HEK293T (cell line): ENCODE measurements at regions not wholly inside any gene's neighbourhood (a gene's known extent, or its start where the extent isn't known, plus 50 kb on each side); places are given as distances from the start of the nearest gene placed in this dataset.

Experiments used
- CTCF ChIA-PET: fragments of 350-600 bp; formaldehyde crosslinking; extraction: SDS; loops from one replicate; lab custom pipeline; 2021; ENCODE audit warnings: antibody characterized with exemption, inconsistent platforms; lab: Yijun Ruan, JAX
- POLR2A ChIA-PET: fragments of 350-600 bp; formaldehyde crosslinking; extraction: SDS; loops from one replicate; lab custom pipeline; 2020; ENCODE audit warnings: antibody characterized with exemption, inconsistent platforms; lab: Yijun Ruan, JAX
- DNase-seq: peaks from one replicate; pipeline ENCODE4 v3.0.0; 2012; ENCODE audit warnings: mixed read lengths; ENCODE audit errors: extremely low spot score
- ARNT ChIP-seq: fragments of 450-650 bp; IDR thresholded peaks from 2 replicates; pipeline ENCODE4 v1.6.1; 2017; ENCODE audit warnings: mild to moderate bottlenecking
- BHLHE40 ChIP-seq: fragments of 450-650 bp; IDR thresholded peaks from 2 replicates; pipeline ENCODE4 v1.6.1; 2016; ENCODE audit warnings: mild to moderate bottlenecking, moderate library complexity, borderline replicate concordance
- CTBP1 ChIP-seq: fragments of 450-650 bp; IDR thresholded peaks from 2 replicates; pipeline ENCODE4 v1.6.1; 2016; ENCODE audit warnings: borderline replicate concordance
- ELF4 ChIP-seq: fragments of 450-650 bp; IDR thresholded peaks from 2 replicates; pipeline ENCODE4 v1.6.1; 2017; ENCODE audit warnings: antibody characterized with exemption
- FOXA1 ChIP-seq: fragments of 450-650 bp; IDR thresholded peaks from 2 replicates; pipeline ENCODE4 v1.6.1; 2016; ENCODE audit warnings: mild to moderate bottlenecking
- FOXK2 ChIP-seq: fragments of 450-650 bp; IDR thresholded peaks from 2 replicates; pipeline ENCODE4 v1.6.1; 2016; ENCODE audit warnings: mild to moderate bottlenecking
- FOXM1 ChIP-seq: fragments of 450-650 bp; IDR thresholded peaks from 2 replicates; pipeline ENCODE4 v1.6.1; 2017; ENCODE audit warnings: mild to moderate bottlenecking, borderline replicate concordance
- HDGF ChIP-seq: fragments of 450-650 bp; IDR thresholded peaks from 2 replicates; pipeline ENCODE4 v1.6.1; 2017; ENCODE audit warnings: antibody characterized with exemption, borderline replicate concordance
- L3MBTL2 ChIP-seq: fragments of 450-650 bp; conservative IDR thresholded peaks from 2 replicates; pipeline ENCODE4 v1.6.1; 2016; ENCODE audit warnings: mild to moderate bottlenecking
- LEF1 ChIP-seq: fragments of 450-650 bp; IDR thresholded peaks from 2 replicates; pipeline ENCODE4 v1.6.1; 2017; ENCODE audit warnings: mild to moderate bottlenecking, borderline replicate concordance
- NFRKB ChIP-seq: fragments of 450-650 bp; IDR thresholded peaks from 2 replicates; pipeline ENCODE4 v1.6.1; 2016; ENCODE audit warnings: mild to moderate bottlenecking, moderate library complexity
- SP1 ChIP-seq: fragments of 450-650 bp; IDR thresholded peaks from 2 replicates; pipeline ENCODE4 v1.6.1; 2017
- SUZ12 ChIP-seq: fragments of 450-650 bp; IDR thresholded peaks from 2 replicates; pipeline ENCODE4 v1.6.1; 2016; ENCODE audit warnings: mild to moderate bottlenecking
- TARDBP ChIP-seq: fragments of 450-650 bp; IDR thresholded peaks from 2 replicates; pipeline ENCODE4 v1.6.1; 2016
- ZNF384 ChIP-seq: fragments of 450-650 bp; IDR thresholded peaks from 2 replicates; pipeline ENCODE4 v1.6.1; 2016
- TF ChIP-seq, protein P1 (sequence below): fragments of 450-650 bp; IDR thresholded peaks from 2 replicates; pipeline ENCODE4 v1.6.1; 2016

DNA sequence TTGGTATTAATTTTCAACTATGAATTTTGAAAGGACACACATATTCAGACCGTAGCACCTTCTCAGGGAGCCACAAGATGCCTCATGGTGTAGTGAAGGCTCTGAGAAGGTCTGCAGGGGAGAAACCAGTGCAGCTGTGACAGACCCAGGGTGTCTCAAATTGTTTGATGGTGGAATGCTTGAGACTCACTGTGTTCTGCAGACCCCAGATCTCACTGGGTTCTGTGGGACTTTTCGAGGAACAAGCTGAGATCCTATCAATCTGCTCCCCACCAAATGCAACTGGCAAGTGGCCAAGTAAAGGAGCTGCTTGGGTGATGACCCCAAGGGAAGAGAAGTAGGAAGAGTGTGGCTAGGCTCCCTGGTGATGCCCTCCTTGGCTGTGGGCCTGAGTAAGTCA lies 130.5 kb upstream of the UNC5B start:
- POLR2A ChIA-PET = no interaction called here
- no peak for DNase-seq
- CTCF ChIA-PET = no interaction called here

DNA sequence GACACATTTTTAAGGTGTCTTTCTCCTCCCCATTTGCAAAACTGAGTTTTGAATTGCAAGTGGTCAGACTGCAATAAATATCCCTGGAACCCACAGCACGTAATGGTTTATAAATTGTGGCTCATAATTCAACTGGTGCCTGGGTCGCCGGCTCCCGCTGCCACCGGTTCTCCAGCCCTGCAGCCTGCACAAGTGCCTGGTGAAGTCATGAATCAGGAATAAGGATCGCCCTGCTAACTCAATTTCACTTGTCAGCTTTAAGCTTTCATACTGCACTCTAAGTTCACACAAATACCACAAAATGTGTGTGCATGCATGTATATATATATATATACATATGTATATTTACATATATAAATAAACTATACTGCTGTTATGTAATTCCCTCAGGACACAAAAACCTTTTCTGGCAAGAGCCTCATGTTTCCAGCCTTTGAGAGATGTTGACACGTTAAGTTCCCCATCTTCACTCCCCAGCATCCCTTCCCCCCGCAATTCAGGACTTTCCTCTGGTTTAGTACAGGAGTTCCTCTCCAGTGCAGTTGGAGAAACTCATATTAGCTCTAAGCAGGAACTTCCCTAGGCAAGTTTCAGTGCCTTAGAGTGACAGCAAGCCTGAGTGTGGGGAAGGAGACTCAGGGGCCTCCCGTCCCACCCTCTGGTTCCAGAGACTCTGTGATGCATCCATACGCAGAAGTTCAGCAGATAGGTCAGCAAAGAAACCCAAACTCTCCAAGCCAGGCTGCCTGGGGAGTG lies 129.2 kb upstream of the UNC5B start:
- ChIA-PET CTCF (no interaction called here), POLR2A (no interaction called here)
- DNase-seq = no peak
- TF ChIP-seq ZNF384 (no peak), L3MBTL2 (no peak), FOXA1 (no peak), LEF1 (no peak), SUZ12 (no peak), SP1 (no peak), ARNT (no peak), ELF4 (no peak), FOXK2 (no peak), CTBP1 (no peak), HDGF (no peak), FOXM1 (no peak)

More for the DNA sequence above, 130.5 kb upstream of the UNC5B start:
- TF ChIP-seq ZNF384 = no peak
- no peak for TF ChIP-seq BHLHE40
- TF ChIP-seq CTBP1 = no peak
- TF ChIP-seq, protein P1, sequence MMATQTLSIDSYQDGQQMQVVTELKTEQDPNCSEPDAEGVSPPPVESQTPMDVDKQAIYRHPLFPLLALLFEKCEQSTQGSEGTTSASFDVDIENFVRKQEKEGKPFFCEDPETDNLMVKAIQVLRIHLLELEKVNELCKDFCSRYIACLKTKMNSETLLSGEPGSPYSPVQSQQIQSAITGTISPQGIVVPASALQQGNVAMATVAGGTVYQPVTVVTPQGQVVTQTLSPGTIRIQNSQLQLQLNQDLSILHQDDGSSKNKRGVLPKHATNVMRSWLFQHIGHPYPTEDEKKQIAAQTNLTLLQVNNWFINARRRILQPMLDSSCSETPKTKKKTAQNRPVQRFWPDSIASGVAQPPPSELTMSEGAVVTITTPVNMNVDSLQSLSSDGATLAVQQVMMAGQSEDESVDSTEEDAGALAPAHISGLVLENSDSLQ = no peak
- TF ChIP-seq FOXA1 = no peak
- no peak for TF ChIP-seq FOXM1
- no peak for TF ChIP-seq ELF4

DNA sequence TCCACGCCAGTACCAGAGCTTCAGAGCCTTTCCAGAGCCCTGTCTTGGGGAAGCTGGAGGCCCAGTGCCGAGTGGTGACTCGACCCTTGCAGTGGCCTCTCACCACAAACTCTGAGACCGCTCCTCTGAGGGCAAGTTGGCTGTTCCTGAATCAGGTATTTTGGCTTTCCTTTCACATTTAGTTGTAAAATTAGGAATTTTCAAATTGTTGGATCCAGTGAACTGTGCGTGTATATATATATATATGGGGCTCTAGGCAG lies 128.7 kb upstream of the UNC5B start:
- POLR2A ChIA-PET = no interaction called here
- TF ChIP-seq SUZ12 = no peak
- TF ChIP-seq FOXK2 = no peak
- TF ChIP-seq LEF1 = no peak
- TF ChIP-seq ARNT = no peak
- no peak for TF ChIP-seq NFRKB
- TF ChIP-seq FOXM1 = no peak
- TF ChIP-seq L3MBTL2 = no peak
- TF ChIP-seq BHLHE40 = no peak
- no peak for TF ChIP-seq FOXA1
- no peak for TF ChIP-seq TARDBP
- TF ChIP-seq ELF4 = no peak
- TF ChIP-seq CTBP1 = no peak
- no peak for TF ChIP-seq SP1
- TF ChIP-seq ZNF384 = no peak
- TF ChIP-seq, protein P1 = no peak
- no peak for TF ChIP-seq HDGF
- DNase-seq = no peak
- CTCF ChIA-PET = no interaction called here

DNA sequence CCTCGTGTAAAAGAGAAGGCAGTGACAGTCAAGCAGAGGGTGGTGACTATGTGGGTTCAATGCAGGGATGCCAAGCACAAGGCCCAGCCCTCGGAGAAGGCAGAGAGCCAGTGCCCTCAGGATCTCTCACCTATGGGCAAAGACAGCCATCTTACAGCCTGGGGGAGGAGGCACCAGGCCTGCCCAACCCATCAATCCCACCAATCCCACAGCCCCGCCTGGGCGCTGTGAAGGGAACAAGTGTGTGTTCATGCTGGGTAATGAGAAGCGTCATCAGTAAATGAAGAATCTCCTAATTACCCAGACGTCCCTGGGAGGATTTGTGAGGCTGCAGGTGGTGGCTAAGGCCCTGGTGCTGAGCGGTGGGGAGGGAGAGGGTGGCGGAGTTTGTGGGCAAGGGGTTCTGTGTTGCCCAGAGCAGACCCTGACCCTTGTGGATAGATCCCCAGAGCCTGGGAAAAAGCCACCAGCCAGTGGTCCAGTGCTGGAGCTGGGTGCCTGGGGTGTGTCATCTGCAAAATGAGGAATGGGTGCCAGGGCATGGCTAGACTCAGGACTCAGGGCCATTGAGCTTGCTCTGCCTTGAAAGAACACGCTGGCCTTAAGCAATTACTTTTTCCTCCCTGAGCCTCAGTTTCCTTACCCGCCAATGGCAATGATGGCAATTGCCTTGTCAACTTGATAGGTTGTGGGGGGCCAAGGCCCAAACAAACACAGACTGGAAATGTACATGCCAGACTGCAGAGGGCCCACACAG lies 128.1 kb upstream of the UNC5B start:
- no peak for DNase-seq
- no peak for TF ChIP-seq ARNT
- no peak for TF ChIP-seq ZNF384
- TF ChIP-seq ELF4 = no peak
- no peak for TF ChIP-seq FOXA1
- no peak for TF ChIP-seq HDGF
- TF ChIP-seq SP1 = no peak
- TF ChIP-seq FOXM1 = no peak
- no peak for TF ChIP-seq L3MBTL2
- ChIA-PET POLR2A (no interaction called here), CTCF (no interaction called here)

DNA sequence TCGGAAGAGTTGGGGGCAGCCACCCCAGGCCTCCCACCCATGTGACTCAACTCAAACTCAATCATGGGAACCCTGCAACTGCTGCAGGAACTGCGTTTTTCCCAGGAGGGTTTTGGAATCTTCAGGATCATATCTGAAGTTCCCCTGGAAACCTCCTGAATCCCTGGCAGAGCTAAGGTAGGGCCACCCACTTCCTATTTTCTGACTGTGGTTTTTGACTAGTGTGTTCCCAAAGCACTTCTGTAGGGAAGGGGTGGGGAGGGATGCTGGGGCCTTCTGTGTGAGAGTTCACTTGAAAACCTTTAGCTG lies 127.6 kb upstream of the UNC5B start:
- DNase-seq = no peak
- POLR2A ChIA-PET = no interaction called here
- TF ChIP-seq NFRKB (no peak), FOXK2 (no peak), ARNT (no peak), TARDBP (no peak), SUZ12 (no peak), FOXM1 (no peak), SP1 (no peak), FOXA1 (no peak)
- TF ChIP-seq, protein P1 = no peak
- CTCF ChIA-PET = no interaction called here

DNA sequence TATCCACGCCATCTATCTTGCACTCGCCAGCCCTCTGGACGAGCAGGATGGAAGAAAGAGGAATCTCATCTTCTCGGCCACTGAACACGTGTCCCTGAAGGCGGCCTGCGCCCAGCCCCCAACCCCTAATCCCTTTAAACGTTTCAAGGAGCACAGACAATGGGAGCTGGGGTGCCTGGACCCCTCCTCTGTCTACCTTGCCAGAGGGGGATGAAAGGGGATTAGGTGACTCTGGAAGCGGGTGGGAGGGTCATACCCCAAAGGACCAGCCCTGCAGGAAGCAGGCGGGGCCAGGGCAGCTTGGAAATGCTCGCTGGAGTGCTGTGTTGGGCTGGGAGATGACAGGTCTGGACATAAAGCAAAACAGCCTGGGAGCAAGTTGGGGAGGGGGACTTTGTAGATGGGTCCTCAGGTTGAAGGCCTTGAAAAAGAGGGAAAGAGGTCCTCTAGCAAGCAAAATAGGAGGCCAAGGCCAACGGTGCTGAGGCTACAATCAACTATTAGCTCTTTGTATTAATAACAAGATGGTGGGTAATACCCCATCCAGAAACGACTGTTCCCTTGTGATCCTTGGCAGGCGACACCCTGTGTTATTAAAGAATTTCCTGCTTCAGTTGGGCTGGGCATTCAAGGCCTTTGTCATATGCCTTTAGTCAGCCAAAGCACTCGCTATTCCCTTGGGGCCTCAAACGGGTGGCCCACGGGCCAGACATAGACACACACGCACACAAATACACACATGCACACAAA lies 126.5 kb upstream of the UNC5B start:
- TF ChIP-seq LEF1 (no peak), FOXM1 (no peak), ARNT (no peak), CTBP1 (no peak), FOXK2 (no peak), NFRKB (no peak), SP1 (no peak), HDGF (no peak), SUZ12 (no peak), ZNF384 (no peak), L3MBTL2 (no peak), BHLHE40 (no peak), TARDBP (no peak)
- TF ChIP-seq, protein P1 = no peak
- ChIA-PET CTCF (no interaction called here), POLR2A (no interaction called here)

More for the DNA sequence above, 126.5 kb upstream of the UNC5B start:
- no peak for DNase-seq
